ENCODE measurements at regions not wholly inside any gene's neighbourhood (a gene's known extent, or its start where the extent isn't known, plus 50 kb on each side); places are given as distances from the start of the nearest gene placed in this dataset.

DNA sequence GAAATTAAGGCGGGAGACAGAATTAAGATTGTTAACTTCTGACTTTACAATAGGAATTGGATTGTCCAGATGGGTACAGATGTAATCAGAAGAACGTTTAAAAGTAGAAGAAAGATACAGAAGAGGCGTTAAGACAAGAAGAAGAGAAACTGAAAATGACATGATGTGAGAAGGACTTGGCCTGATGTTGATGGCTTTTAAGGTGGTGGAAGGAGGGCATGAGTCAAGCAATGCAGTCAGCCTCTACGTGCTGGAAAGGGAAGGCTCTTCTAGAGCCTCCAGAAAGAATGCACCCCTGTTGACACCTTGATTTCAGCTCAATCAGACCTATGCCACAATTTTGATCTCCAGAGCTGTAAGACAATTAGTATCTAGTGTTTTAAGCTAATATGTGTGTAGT lies 466.9 kb upstream of the LRRC4C start:
- TF ChIP-seq, protein P1, sequence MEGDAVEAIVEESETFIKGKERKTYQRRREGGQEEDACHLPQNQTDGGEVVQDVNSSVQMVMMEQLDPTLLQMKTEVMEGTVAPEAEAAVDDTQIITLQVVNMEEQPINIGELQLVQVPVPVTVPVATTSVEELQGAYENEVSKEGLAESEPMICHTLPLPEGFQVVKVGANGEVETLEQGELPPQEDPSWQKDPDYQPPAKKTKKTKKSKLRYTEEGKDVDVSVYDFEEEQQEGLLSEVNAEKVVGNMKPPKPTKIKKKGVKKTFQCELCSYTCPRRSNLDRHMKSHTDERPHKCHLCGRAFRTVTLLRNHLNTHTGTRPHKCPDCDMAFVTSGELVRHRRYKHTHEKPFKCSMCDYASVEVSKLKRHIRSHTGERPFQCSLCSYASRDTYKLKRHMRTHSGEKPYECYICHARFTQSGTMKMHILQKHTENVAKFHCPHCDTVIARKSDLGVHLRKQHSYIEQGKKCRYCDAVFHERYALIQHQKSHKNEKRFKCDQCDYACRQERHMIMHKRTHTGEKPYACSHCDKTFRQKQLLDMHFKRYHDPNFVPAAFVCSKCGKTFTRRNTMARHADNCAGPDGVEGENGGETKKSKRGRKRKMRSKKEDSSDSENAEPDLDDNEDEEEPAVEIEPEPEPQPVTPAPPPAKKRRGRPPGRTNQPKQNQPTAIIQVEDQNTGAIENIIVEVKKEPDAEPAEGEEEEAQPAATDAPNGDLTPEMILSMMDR (conservative IDR thresholded peaks at IDR 0.05) = no peak
- H3K4me1 Mint-ChIP-seq (ENCODE audit: unreplicated experiment) = no peaks in the 10 kb centered on the region
- no peak for DNase-seq (ENCODE audit: extremely low spot score, unreplicated experiment)
- no peak overlapping the region for H3K4me3 Mint-ChIP-seq
- no peak overlapping the region for H3K27ac Mint-ChIP-seq
- no peaks in the 10 kb centered on the region for H3K9me3 Mint-ChIP-seq
- no peaks in the 10 kb centered on the region for H3K27me3 Mint-ChIP-seq
- H3K36me3 Mint-ChIP-seq = no peaks in the 10 kb centered on the region

DNA sequence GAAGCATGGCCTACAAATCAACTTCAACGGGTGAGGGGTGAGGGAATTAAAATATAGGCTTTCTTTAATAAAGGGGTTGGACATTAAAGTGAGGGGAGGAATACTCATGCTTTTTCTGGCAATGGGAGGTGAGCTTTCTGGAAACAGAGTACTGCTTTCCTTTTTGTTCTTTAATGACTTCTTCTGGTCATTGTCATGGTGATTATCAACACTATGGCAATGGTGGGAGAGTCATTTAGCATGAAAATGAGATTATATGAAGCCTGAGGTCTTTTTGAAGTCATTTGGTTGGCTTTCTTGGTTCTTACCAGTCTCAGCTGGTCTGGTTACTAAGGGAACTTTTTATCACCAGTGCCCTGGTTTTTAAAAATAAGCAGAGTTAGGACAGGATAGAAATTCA lies 475.8 kb upstream of the LRRC4C start:
- no peak overlapping the region for H3K4me3 Mint-ChIP-seq
- no peaks in the 10 kb centered on the region for H3K9me3 Mint-ChIP-seq
- H3K4me1 Mint-ChIP-seq (ENCODE audit: unreplicated experiment) = no peaks in the 10 kb centered on the region
- H3K27ac Mint-ChIP-seq = no peak overlapping the region
- no peaks in the 10 kb centered on the region for H3K27me3 Mint-ChIP-seq
- DNase-seq (ENCODE audit: extremely low spot score, unreplicated experiment) = no peak
- no peaks in the 10 kb centered on the region for H3K36me3 Mint-ChIP-seq
- TF ChIP-seq, protein P1 (conservative IDR thresholded peaks at IDR 0.05) = no peak

DNA sequence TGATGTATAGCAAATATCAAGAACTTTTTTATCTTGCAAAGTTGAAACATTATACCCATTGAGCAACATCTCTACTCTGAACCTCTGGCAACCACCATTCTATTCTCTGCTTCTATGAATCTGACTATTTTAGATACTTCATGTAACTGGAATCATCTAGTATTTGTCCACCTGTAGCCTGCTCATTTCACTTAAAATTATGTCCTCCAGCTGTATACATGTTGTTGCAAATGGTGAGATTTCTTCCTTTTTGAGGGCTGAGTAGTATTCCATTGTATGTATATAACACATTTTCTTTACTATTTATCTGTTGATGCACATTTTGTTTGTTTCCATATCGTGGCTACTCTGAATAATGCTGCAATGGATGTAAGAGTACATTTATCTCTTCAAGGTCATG lies 476.3 kb upstream of the LRRC4C start:
- Mint-ChIP-seq H3K4me3 (no peak overlapping the region), H3K27ac (no peak overlapping the region), H3K9me3 (no peaks in the 10 kb centered on the region), H3K36me3 (no peaks in the 10 kb centered on the region), H3K4me1 (ENCODE audit: unreplicated experiment) (no peaks in the 10 kb centered on the region), H3K27me3 (no peaks in the 10 kb centered on the region)
- TF ChIP-seq, protein P1 (conservative IDR thresholded peaks at IDR 0.05) = no peak
- DNase-seq (ENCODE audit: extremely low spot score, unreplicated experiment) = no peak

DNA sequence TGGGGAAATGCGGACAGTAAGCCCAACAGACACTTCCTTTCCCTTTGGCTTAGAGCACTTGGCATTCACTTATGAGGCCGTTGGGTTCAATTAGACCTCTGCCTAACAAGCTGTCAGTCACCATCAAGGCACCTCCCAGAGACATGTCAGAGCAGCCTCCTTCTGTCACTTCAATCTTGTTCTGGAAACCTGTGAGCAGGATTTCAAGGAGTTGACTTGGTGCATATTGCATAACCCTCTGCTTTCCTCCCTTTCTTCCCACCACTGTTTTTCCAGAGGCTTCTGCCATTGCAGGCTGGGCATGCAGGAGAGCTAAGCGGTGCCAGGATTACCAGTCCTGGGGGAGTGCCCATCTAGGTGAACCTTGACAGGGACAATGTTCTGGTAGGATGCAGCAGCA lies 484.2 kb upstream of the LRRC4C start:
- DNase-seq (ENCODE audit: extremely low spot score, unreplicated experiment) = no peak
- no peaks in the 10 kb centered on the region for H3K27me3 Mint-ChIP-seq
- H3K36me3 Mint-ChIP-seq = no peaks in the 10 kb centered on the region
- TF ChIP-seq, protein P1 (conservative IDR thresholded peaks at IDR 0.05) = no peak
- H3K4me1 Mint-ChIP-seq (ENCODE audit: unreplicated experiment) = no peaks in the 10 kb centered on the region
- no peak overlapping the region for H3K27ac Mint-ChIP-seq
- no peak overlapping the region for H3K4me3 Mint-ChIP-seq
- H3K9me3 Mint-ChIP-seq = no peaks in the 10 kb centered on the region

DNA sequence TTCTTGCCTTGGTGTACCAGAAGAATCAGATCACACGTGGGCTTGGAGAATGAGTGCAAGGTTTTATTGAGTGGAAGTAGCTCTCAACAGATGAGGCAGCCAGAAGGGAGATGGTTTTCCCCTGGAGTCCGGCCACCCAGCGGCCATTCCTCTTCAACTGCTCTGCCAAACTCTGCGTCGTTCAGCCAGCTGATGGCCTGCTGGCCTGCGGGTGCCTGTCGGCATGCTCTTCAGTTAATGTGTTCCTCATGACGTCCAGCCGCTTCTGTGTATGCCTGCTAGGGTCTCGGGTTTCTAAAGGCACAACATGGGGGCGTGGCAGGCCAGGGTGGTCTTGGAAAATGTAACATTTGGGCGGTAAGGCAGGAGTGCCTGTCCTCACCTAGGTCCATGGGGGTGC lies 487.9 kb upstream of the LRRC4C start:
- no peak for DNase-seq (ENCODE audit: extremely low spot score, unreplicated experiment)

More for the DNA sequence above, 487.9 kb upstream of the LRRC4C start:
- TF ChIP-seq, protein P1 (conservative IDR thresholded peaks at IDR 0.05) = no peak
- no peaks in the 10 kb centered on the region for H3K9me3 Mint-ChIP-seq
- no peak overlapping the region for H3K4me3 Mint-ChIP-seq
- no peaks in the 10 kb centered on the region for H3K36me3 Mint-ChIP-seq
- peaks cover under 1% of the 10 kb centered on the region for H3K27me3 Mint-ChIP-seq
- H3K27ac Mint-ChIP-seq = no peak overlapping the region
- no peaks in the 10 kb centered on the region for H3K4me1 Mint-ChIP-seq (ENCODE audit: unreplicated experiment)
